GM12878 (cell line): ENCODE measurements at regions not wholly inside any gene's neighbourhood (a gene's known extent, or its start where the extent isn't known, plus 50 kb on each side); places are given as distances from the start of the nearest gene placed in this dataset.
A peak's percentile ranks its signal among the peaks of the same experiment; 100 is the strongest.

Experiments used
- ATAC-seq: fragments of 200-7000 bp; cut with Tn5 transposase; 3 replicates; pipeline ENCODE4 v1.9.1; 2020; ENCODE audit warnings: mild to moderate bottlenecking, moderate library complexity
- BruUV-seq: library from RNA; stranded (reverse); fragments of 400-500 nt; replicated peaks from 2 replicates; lab custom pipeline; 2021; lab: Mats Ljungman, UMichigan
- CTCF ChIA-PET: fragments of 300-600 bp; sonication (Branson Sonifier 250); formaldehyde crosslinking; extraction: SDS; loops from one replicate; lab custom pipeline; 2021; ENCODE audit warnings: inconsistent platforms; lab: Yijun Ruan, JAX
- POLR2A ChIA-PET: fragments of 350-600 bp; formaldehyde crosslinking; extraction: SDS; loops from one replicate; lab custom pipeline; 2021; ENCODE audit warnings: inconsistent platforms; lab: Charles Lee
- RAD21 ChIA-PET: fragments of 300-600 bp; sonication (Branson Sonifier 250); formaldehyde crosslinking; loops from one replicate; lab custom pipeline; 2023; ENCODE audit warnings: antibody characterized with exemption; ENCODE audit not compliant: unreplicated experiment; lab: Charles Lee
- SMC1A ChIA-PET: fragments of 300-600 bp; sonication (Branson Sonifier 250); formaldehyde crosslinking; loops from one replicate; lab custom pipeline; 2023; ENCODE audit not compliant: unreplicated experiment, uncharacterized antibody; lab: Charles Lee
- DNase-seq: peaks from one replicate; pipeline ENCODE4 v3.0.0-alpha.2; 2011; ENCODE audit warnings: low read depth, low spot score
- FAIRE-seq: peaks from 3 replicates; lab custom pipeline; 2011; peaks lifted over from hg19 to GRCh38; lab: Jason Lieb, UNC
- H2AFZ ChIP-seq: 2 replicates; pipeline ENCODE4 v1.6.0; 2011; ENCODE audit warnings: low read depth, low read length, control low read depth; ENCODE audit not compliant: control insufficient read depth
- H3K27ac ChIP-seq: 2 replicates; pipeline ENCODE4 v1.5.1; 2011; ENCODE audit warnings: control low read depth; ENCODE audit not compliant: control insufficient read depth, insufficient read depth
- H3K27me3 ChIP-seq, 2 experiments: replicated peaks in 1 of 2; 2 replicates each; pipeline versions ENCODE4 v1.6.0 to v1.6.1; 2011; ENCODE audit warnings: low read length in 1 of 2; ENCODE audit not compliant: control insufficient read depth in 2 of 2, insufficient read depth in 2 of 2
- H3K36me3 ChIP-seq, 2 experiments: 2 replicates each; pipeline ENCODE4 v1.5.1; 2011; ENCODE audit warnings: low read length in 1 of 2; ENCODE audit not compliant: control insufficient read depth in 2 of 2, insufficient read depth in 2 of 2
- H3K4me1 ChIP-seq: 2 replicates; pipeline ENCODE4 v1.6.1; 2011; ENCODE audit warnings: mild to moderate bottlenecking, low read length, moderate library complexity, mixed read lengths; ENCODE audit not compliant: control insufficient read depth, insufficient read depth
- H3K4me2 ChIP-seq: 2 replicates; pipeline ENCODE4 v1.6.0; 2011; ENCODE audit warnings: control low read depth; ENCODE audit not compliant: control insufficient read depth, insufficient read depth
- H3K4me3 ChIP-seq: fragments of 200-600 bp; sonication (generic); 2 replicates; pipeline ENCODE4 v1.5.1; 2016
- H3K79me2 ChIP-seq: 2 replicates; pipeline ENCODE4 v1.6.0; 2011; ENCODE audit warnings: low read length; ENCODE audit not compliant: control insufficient read depth, insufficient read depth
- H3K9ac ChIP-seq: 2 replicates; pipeline ENCODE4 v1.8.0; 2011; ENCODE audit warnings: low read length, control low read depth, mixed read lengths; ENCODE audit not compliant: control insufficient read depth, insufficient read depth
- H3K9me3 ChIP-seq: replicated peaks from 3 replicates; pipeline ENCODE4 v1.5.1; 2011; ENCODE audit warnings: mild to moderate bottlenecking, low read length; ENCODE audit not compliant: control insufficient read depth, insufficient read depth
- H4K20me1 ChIP-seq: 2 replicates; pipeline ENCODE4 v1.6.0; 2011; ENCODE audit not compliant: control insufficient read depth, insufficient read depth
- BACH1 ChIP-seq: fragments of 450-650 bp; IDR thresholded peaks from 2 replicates; pipeline ENCODE4 v1.6.1; 2017; ENCODE audit warnings: mild to moderate bottlenecking, borderline replicate concordance
- EZH2 ChIP-seq: IDR thresholded peaks from 2 replicates; pipeline ENCODE4 v1.6.1; 2012; ENCODE audit warnings: low read depth, mild to moderate bottlenecking, control low read depth, inconsistent platforms, low read length, borderline replicate concordance; ENCODE audit not compliant: control insufficient read depth
- JUND ChIP-seq: IDR thresholded peaks from 2 replicates; pipeline ENCODE4 v1.6.1; 2012; ENCODE audit warnings: low read depth, mild to moderate bottlenecking, low read length, improper control_type of control experiment, moderate library complexity
- NR2F1 ChIP-seq: fragments of 450-650 bp; conservative IDR thresholded peaks from 2 replicates; pipeline ENCODE4 v1.6.1; 2017; ENCODE audit warnings: mild to moderate bottlenecking
- SPI1 ChIP-seq: IDR thresholded peaks from 2 replicates; pipeline ENCODE4 v1.6.1; 2011; ENCODE audit warnings: low read depth, mild to moderate bottlenecking, low read length, moderate library complexity, borderline replicate concordance; ENCODE audit not compliant: insufficient read depth
- whole genome bisulfite sequencing: methylation state at CpG from one replicate; pipeline ENCODE4 v1.1.6; 2016; ENCODE audit warnings: low lambda C conversion rate; ENCODE audit not compliant: insufficient replicate concordance, insufficient coverage; ENCODE audit errors: missing lambda C conversion rate; 5-methylcytosine and 5-hydroxymethylcytosine counted together
- in situ Hi-C: fragments of 300-500 bp; cut with MboI; formaldehyde crosslinking; loops from 9 replicates; pipeline ENCODE4 v1.14.3; 2018; ENCODE audit warnings: mixed read lengths
- intact Hi-C: fragments of 100-400 bp; cut with micrococcal nuclease; formaldehyde crosslinking; loops from one replicate; pipeline ENCODE4 v1.14.2; 2022; ENCODE audit not compliant: unreplicated experiment

DNA sequence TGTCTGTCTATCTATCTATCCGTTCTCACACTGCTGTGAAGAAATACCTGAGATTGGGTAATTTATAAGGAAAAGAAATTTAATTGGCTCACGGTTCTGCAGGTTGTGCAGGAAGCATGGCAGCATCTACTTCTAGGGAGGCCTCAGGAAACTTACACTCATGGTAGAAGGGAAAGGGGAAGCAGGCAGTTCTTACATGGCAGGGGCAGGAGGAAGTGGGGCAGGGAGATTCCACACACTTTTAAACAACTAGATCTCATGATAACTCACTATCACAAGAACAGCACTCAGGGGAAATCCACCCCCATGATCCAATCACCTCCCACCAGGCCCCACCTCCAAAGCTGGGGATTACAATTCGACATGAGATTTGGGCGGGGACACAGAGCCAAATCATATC, 105.3 kb downstream of the SLC10A2 start:
- in situ Hi-C loops (no loop called here), intact Hi-C loops (no loop called here)
- Histone ChIP-seq H3K4me2 (no peak overlapping the region), H4K20me1 (no peaks in the 10 kb centered on the region), H3K27me3 (no peaks in the 10 kb centered on the region), H2AFZ (no peak overlapping the region), H3K9ac (no peak overlapping the region), H3K4me1 (peaks cover 3% of the 10 kb centered on the region; the same call in 1 of the 2 replicates), H3K9me3 (peaks cover 7% of the 10 kb centered on the region), H3K27ac (no peak overlapping the region), H3K79me2 (no peaks in the 10 kb centered on the region), H3K4me3 (no peak overlapping the region), H3K36me3 (no peaks in the 10 kb centered on the region)
- FAIRE-seq: no peak
- SMC1A ChIA-PET: no interaction called here
- POLR2A ChIA-PET: no interaction called here
- BruUV-seq: no TSS peak
- peak; percentile 29; the same call in 2 of the 3 replicates for ATAC-seq
- WGBS: 62% methylated on average over 4 of the region's 4 CpGs
- CTCF ChIA-PET: no interaction called here
- DNase-seq: no peak
- RAD21 ChIA-PET: no interaction called here
- TF ChIP-seq SPI1 (peak; percentile 64; the same call in 1 of the 2 replicates), NR2F1 (no peak)

DNA sequence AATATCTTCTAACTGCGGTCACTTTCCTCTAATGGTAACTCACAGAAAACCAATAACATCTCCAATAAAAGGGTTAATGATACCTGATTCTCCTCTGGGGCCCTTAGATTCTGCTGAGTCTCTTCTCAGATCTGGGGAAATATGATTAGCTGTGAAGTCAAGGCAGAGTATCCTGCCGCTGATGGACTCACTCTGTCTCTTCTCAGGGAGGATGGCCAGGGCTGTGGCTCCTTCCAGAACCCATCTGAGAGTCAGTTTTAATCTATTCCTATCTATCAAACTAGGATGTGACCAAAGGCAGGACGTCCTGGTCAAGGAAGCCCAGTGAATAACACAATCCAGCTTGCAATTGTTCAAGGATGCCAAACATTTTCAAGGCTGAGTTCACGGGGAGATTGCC, 109.8 kb downstream of the SLC10A2 start:
- Histone ChIP-seq H3K27me3 (no peaks in the 10 kb centered on the region), H3K4me1 (no peaks in the 10 kb centered on the region; the same call in 1 of the 2 replicates), H3K79me2 (no peaks in the 10 kb centered on the region), H3K9me3 (peaks cover 4% of the 10 kb centered on the region), H3K9ac (no peak overlapping the region)
- ChIA-PET RAD21 (no interaction called here), SMC1A (interaction anchor here (1.1 to 5.5 kb wide), 4 partner anchors 9 to 27 kb away, joined by 3 to 20 read pairs (median 4); no protein-coding TSS in a partner anchor)
- in situ Hi-C loops: no loop called here
- 39% methylated on average over 4 of the region's 4 CpGs for WGBS
- no TSS peak for BruUV-seq
- no peak for DNase-seq
- TF ChIP-seq JUND: no peak
- TF ChIP-seq EZH2: no peak
- no peak for TF ChIP-seq BACH1
- TF ChIP-seq, all 136 proteins: peak for 0
- ChIA-PET POLR2A (no interaction called here), CTCF (interaction anchor here (0.9 to 1.9 kb wide), 2 partner anchors 13 to 73 kb away, joined by 3 to 5 read pairs; no protein-coding TSS in a partner anchor)
- intact Hi-C loops: no loop called here
- Histone ChIP-seq H3K36me3 (no peaks in the 10 kb centered on the region), H4K20me1 (no peaks in the 10 kb centered on the region), H3K4me2 (no peak overlapping the region), H3K27ac (no peak overlapping the region), H2AFZ (no peak overlapping the region), H3K4me3 (no peak overlapping the region)
- FAIRE-seq: no peak
- no peak for ATAC-seq
